ENCODE measurements at regions not wholly inside any gene's neighbourhood (a gene's known extent, or its start where the extent isn't known, plus 50 kb on each side); places are given as distances from the start of the nearest gene placed in this dataset.

DNA sequence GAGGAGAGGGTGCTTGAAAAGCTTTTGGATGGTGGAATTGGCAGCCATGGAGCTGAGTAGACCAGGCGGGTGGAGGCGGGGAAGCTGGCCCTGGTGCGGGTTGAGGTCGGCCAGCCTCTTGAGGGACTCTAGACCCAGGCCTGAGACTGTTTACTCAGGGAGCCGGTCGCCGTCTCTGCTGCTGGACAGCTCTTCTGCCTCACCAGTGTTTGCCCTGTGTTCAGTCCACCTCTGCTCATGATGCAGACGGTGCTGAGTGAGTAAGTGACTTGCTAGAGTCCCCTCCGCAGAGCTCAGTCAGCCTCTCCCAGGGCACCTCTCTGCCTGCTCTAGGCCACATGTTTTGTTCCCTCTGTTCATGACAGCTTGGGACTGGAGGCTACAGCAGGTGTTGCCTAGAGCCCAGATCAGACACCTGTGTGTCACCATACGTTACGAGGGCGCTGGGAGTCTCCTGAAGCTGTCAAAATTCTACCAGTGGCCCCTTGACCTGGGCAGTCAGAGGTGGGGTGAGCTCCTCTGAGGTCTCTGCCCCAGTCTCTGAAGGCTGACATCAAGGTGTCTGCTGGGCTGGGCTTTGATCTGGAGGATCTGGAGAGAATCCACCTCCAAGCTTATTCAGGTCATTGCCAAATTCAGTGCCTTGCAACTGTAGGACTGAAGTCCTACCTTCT is 73.5 kb upstream of the WNT4 start:
- Histone ChIP-seq H3K4me2 (ENCODE audit: insufficient read depth, low read length) (no peak overlapping the region), H3K4me3 (ENCODE audit: insufficient read depth, low read length) (no peak overlapping the region), H3K9me3 (ENCODE audit: low read depth, low read length) (no peaks in the 10 kb centered on the region), H3K27me3 (ENCODE audit: insufficient read depth, low read length) (peaks cover 36% of the 10 kb centered on the region), H4K20me1 (ENCODE audit: insufficient read depth, low read length) (no peaks in the 10 kb centered on the region), H3K27ac (ENCODE audit: low read depth, low read length) (no peak overlapping the region), H3K79me2 (ENCODE audit: insufficient read depth, low read length) (no peaks in the 10 kb centered on the region), H3K4me1 (ENCODE audit: insufficient read depth, low read length) (no peaks in the 10 kb centered on the region), H2AFZ (ENCODE audit: low read length) (no peak overlapping the region), H3K36me3 (ENCODE audit: insufficient read depth, low read length) (no peaks in the 10 kb centered on the region)
- TF ChIP-seq, protein P1, sequence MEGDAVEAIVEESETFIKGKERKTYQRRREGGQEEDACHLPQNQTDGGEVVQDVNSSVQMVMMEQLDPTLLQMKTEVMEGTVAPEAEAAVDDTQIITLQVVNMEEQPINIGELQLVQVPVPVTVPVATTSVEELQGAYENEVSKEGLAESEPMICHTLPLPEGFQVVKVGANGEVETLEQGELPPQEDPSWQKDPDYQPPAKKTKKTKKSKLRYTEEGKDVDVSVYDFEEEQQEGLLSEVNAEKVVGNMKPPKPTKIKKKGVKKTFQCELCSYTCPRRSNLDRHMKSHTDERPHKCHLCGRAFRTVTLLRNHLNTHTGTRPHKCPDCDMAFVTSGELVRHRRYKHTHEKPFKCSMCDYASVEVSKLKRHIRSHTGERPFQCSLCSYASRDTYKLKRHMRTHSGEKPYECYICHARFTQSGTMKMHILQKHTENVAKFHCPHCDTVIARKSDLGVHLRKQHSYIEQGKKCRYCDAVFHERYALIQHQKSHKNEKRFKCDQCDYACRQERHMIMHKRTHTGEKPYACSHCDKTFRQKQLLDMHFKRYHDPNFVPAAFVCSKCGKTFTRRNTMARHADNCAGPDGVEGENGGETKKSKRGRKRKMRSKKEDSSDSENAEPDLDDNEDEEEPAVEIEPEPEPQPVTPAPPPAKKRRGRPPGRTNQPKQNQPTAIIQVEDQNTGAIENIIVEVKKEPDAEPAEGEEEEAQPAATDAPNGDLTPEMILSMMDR (IDR thresholded peaks at IDR 0.05; ENCODE audit: extremely low read depth, low read depth, low read length), result no peak
- peak; percentile 87 for DNase-seq (ENCODE audit: insufficient read length, low spot score, missing footprints)

DNA sequence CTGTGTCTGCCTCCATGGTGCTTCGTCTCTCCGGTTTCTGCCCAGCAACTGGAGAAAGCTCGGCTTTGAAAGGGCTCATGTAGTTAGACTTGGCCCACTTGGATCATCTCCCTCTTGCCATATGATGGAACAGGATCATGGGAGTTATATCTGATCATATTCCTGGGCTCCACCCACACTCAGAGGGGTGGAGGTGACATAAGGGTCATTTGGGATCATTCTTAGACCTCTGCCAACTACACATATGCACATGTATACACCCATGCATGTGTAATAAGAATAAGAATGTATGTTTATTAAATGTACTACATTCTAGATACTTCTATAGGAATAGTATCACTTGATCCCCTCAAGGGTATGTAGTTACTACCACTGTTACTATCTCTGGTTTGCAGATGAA is 74.1 kb upstream of the WNT4 start:
- Histone ChIP-seq H2AFZ (ENCODE audit: low read length) (no peak overlapping the region), H3K27ac (ENCODE audit: low read depth, low read length) (no peak overlapping the region), H3K4me1 (ENCODE audit: insufficient read depth, low read length) (no peaks in the 10 kb centered on the region), H4K20me1 (ENCODE audit: insufficient read depth, low read length) (no peaks in the 10 kb centered on the region), H3K36me3 (ENCODE audit: insufficient read depth, low read length) (no peaks in the 10 kb centered on the region), H3K27me3 (ENCODE audit: insufficient read depth, low read length) (peaks cover 31% of the 10 kb centered on the region), H3K4me3 (ENCODE audit: insufficient read depth, low read length) (no peak overlapping the region), H3K4me2 (ENCODE audit: insufficient read depth, low read length) (no peak overlapping the region), H3K9me3 (ENCODE audit: low read depth, low read length) (no peaks in the 10 kb centered on the region), H3K79me2 (ENCODE audit: insufficient read depth, low read length) (no peaks in the 10 kb centered on the region)
- DNase-seq (ENCODE audit: insufficient read length, low spot score, missing footprints), result peak; percentile 58
- TF ChIP-seq, protein P1 (IDR thresholded peaks at IDR 0.05; ENCODE audit: extremely low read depth, low read depth, low read length), result no peak

DNA sequence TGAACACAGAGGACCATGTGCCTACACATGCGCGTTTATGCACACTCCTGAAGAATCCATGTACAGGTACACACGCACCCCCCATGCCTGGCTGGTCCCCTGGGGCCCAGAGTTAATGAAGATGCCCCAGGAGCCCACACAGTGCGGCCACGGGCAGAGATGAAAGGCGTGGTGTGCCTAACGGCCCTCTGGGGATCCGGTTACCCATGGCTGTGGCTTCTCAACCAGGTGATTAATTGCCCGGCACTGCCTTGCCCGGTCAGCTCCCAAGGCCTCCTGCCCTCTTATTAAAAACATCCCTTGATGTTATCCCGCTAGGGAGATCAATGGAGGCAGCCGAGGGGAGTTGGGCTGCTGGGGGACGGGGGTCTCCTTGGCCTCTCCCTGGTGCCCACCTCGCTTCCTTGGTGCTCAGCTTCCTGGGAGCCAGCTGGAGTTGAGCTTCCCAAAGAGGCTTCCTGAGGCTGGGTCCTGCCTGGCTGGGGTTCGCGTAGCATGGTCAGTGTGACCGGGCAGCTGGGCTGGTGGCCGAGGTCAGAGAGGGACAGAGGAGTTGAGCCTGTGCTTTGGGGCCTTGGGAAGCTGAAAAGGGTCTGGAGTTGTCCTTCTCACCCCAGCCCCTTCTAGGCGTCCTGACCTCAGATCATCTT is 75.0 kb upstream of the WNT4 start:
- Histone ChIP-seq H3K36me3 (ENCODE audit: insufficient read depth, low read length) (no peaks in the 10 kb centered on the region), H3K79me2 (ENCODE audit: insufficient read depth, low read length) (no peaks in the 10 kb centered on the region), H3K9me3 (ENCODE audit: low read depth, low read length) (no peaks in the 10 kb centered on the region), H2AFZ (ENCODE audit: low read length) (no peak overlapping the region), H3K4me1 (ENCODE audit: insufficient read depth, low read length) (no peaks in the 10 kb centered on the region), H3K4me2 (ENCODE audit: insufficient read depth, low read length) (no peak overlapping the region), H3K27ac (ENCODE audit: low read depth, low read length) (no peak overlapping the region), H4K20me1 (ENCODE audit: insufficient read depth, low read length) (no peaks in the 10 kb centered on the region), H3K27me3 (ENCODE audit: insufficient read depth, low read length) (peaks cover 22% of the 10 kb centered on the region), H3K4me3 (ENCODE audit: insufficient read depth, low read length) (no peak overlapping the region)
- TF ChIP-seq, protein P1 (IDR thresholded peaks at IDR 0.05; ENCODE audit: extremely low read depth, low read depth, low read length), result no peak
- peak; percentile 27 for DNase-seq (ENCODE audit: insufficient read length, low spot score, missing footprints)

DNA sequence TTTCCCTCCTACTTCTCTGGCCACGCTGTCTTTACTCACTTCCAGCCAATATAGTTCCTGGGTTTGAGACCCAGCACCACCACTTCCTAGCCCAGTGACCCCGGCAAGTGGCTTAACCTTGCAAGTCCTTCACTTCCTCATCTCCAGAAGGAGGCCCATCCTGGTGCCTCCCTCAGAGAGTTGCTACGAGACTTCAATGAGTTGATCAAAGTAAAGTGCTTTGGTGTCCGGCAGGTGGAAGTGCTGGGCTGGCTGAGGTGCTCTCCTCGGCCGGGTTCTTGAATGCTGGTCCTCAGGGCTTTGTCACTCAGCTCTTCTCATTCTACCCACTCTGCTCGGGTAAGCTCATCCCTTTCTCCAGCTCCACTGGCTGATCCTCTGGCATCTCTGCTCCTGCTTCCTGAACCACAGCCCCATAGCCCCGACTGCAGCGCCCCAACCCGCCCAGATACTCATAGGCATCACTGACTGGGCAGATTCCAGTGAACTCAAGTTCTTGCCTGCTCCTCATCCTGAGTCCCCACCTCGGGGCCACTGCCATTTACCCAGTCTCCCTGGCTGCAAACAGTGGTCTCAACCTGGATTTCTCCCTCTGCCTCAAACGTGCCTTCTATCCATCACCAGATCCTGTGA is 75.8 kb upstream of the WNT4 start:
- Histone ChIP-seq H3K27ac (ENCODE audit: low read depth, low read length) (no peak overlapping the region), H3K4me3 (ENCODE audit: insufficient read depth, low read length) (no peak overlapping the region), H3K79me2 (ENCODE audit: insufficient read depth, low read length) (no peaks in the 10 kb centered on the region), H2AFZ (ENCODE audit: low read length) (no peak overlapping the region), H3K36me3 (ENCODE audit: insufficient read depth, low read length) (no peaks in the 10 kb centered on the region), H3K27me3 (ENCODE audit: insufficient read depth, low read length) (peaks cover 19% of the 10 kb centered on the region), H4K20me1 (ENCODE audit: insufficient read depth, low read length) (no peaks in the 10 kb centered on the region), H3K4me1 (ENCODE audit: insufficient read depth, low read length) (no peaks in the 10 kb centered on the region), H3K9me3 (ENCODE audit: low read depth, low read length) (no peaks in the 10 kb centered on the region), H3K4me2 (ENCODE audit: insufficient read depth, low read length) (no peak overlapping the region)
- TF ChIP-seq, protein P1 (IDR thresholded peaks at IDR 0.05; ENCODE audit: extremely low read depth, low read depth, low read length), result no peak
- peak; percentile 67 for DNase-seq (ENCODE audit: insufficient read length, low spot score, missing footprints)

All from osteoblast (primary cell).